HEK293 (cell line): ENCODE measurements at regions not wholly inside any gene's neighbourhood (a gene's known extent, or its start where the extent isn't known, plus 50 kb on each side); places are given as distances from the start of the nearest gene placed in this dataset.

Experiments
- CTCF ChIA-PET: fragments of 350-600 bp; formaldehyde crosslinking; extraction: SDS; loops from one replicate; lab custom pipeline; 2021; ENCODE audit warnings: antibody characterized with exemption; lab: Yijun Ruan, JAX
- POLR2A ChIA-PET: fragments of 300-600 bp; formaldehyde crosslinking; extraction: SDS; loops from one replicate; lab custom pipeline; 2020; ENCODE audit warnings: antibody characterized with exemption, inconsistent platforms; lab: Yijun Ruan, JAX
- H3K27ac ChIP-seq: fragments of 200-500 bp; sonication (Bioruptor generic); 2 replicates; pipeline ENCODE4 v1.5.1; 2014; ENCODE audit warnings: low read depth, low read length, control low read depth, inconsistent platforms; ENCODE audit errors: extremely low read depth
- H3K36me3 ChIP-seq, 2 experiments: fragments of 200-500 bp in 1 of 2; sonication (Bioruptor generic) in 1 of 2; 1 replicate in 1 of 2; 2 replicates in 1 of 2; pipeline ENCODE4 v1.5.1; 2014 to 2017; ENCODE audit warnings: inconsistent platforms in 2 of 2, low read length in 2 of 2; ENCODE audit not compliant: control insufficient read depth in 2 of 2, insufficient read depth in 1 of 2
- H3K4me1 ChIP-seq: fragments of 200-500 bp; sonication (Bioruptor generic); 2 replicates; pipeline ENCODE4 v1.5.1; 2014; ENCODE audit warnings: mild to moderate bottlenecking, low read length, inconsistent platforms; ENCODE audit not compliant: control insufficient read depth, insufficient read depth
- H3K4me3 ChIP-seq: 2 replicates; pipeline ENCODE4 v1.5.1; 2011; ENCODE audit warnings: low read depth, mild to moderate bottlenecking, control low read depth, low read length, moderate library complexity
- H3K9me3 ChIP-seq: fragments of 200-500 bp; sonication (Bioruptor generic); 2 replicates; pipeline ENCODE4 v1.5.1; 2014; ENCODE audit warnings: low read depth, low read length, inconsistent platforms; ENCODE audit not compliant: control insufficient read depth, insufficient read depth
- GLI4 ChIP-seq: fragments of 450-650 bp; formaldehyde crosslinking; IDR thresholded peaks from 2 replicates; pipeline ENCODE4 v1.5.1; 2016; ENCODE audit warnings: missing biosample characterization, missing genetic modification characterization
- KLF16 ChIP-seq: fragments of 450-650 bp; formaldehyde crosslinking; IDR thresholded peaks from 2 replicates; pipeline ENCODE4 v1.5.1; 2017; ENCODE audit warnings: missing biosample characterization, missing genetic modification characterization
- KLF17 ChIP-seq: fragments of 450-650 bp; formaldehyde crosslinking; IDR thresholded peaks from 2 replicates; pipeline ENCODE4 v1.5.1; 2016; ENCODE audit warnings: missing biosample characterization, missing genetic modification characterization
- PRDM2 ChIP-seq: fragments of 450-650 bp; formaldehyde crosslinking; IDR thresholded peaks from 2 replicates; pipeline ENCODE4 v1.5.1; 2016; ENCODE audit warnings: missing biosample characterization, missing genetic modification characterization, borderline replicate concordance
- SP7 ChIP-seq: fragments of 450-650 bp; formaldehyde crosslinking; IDR thresholded peaks from 2 replicates; pipeline ENCODE4 v1.5.1; 2016; ENCODE audit warnings: missing biosample characterization, missing genetic modification characterization
- YY1 ChIP-seq: fragments of 450-650 bp; formaldehyde crosslinking; IDR thresholded peaks from 2 replicates; pipeline ENCODE4 v1.5.1; 2018; ENCODE audit warnings: missing biosample characterization, missing genetic modification characterization
- ZFP37 ChIP-seq: fragments of 450-650 bp; formaldehyde crosslinking; IDR thresholded peaks from 2 replicates; pipeline ENCODE4 v1.5.1; 2016; ENCODE audit warnings: missing biosample characterization, missing genetic modification characterization
- ZNF175 ChIP-seq: fragments of 450-650 bp; formaldehyde crosslinking; IDR thresholded peaks from 2 replicates; pipeline ENCODE4 v1.5.1; 2016; ENCODE audit warnings: missing biosample characterization, missing genetic modification characterization
- ZNF24 ChIP-seq: fragments of 450-650 bp; formaldehyde crosslinking; IDR thresholded peaks from 2 replicates; pipeline ENCODE4 v1.5.1; 2016; ENCODE audit warnings: missing biosample characterization, missing genetic modification characterization
- ZNF292 ChIP-seq: fragments of 450-650 bp; formaldehyde crosslinking; IDR thresholded peaks from 2 replicates; pipeline ENCODE4 v1.5.1; 2016; ENCODE audit warnings: low read depth, missing biosample characterization, missing genetic modification characterization, borderline replicate concordance
- ZNF324 ChIP-seq: fragments of 450-650 bp; formaldehyde crosslinking; IDR thresholded peaks from 2 replicates; pipeline ENCODE4 v1.5.1; 2016; ENCODE audit warnings: missing biosample characterization, missing genetic modification characterization
- ZNF350 ChIP-seq: fragments of 450-650 bp; formaldehyde crosslinking; IDR thresholded peaks from 2 replicates; pipeline ENCODE4 v1.5.0; 2017; ENCODE audit warnings: missing biosample characterization, mild to moderate bottlenecking, missing genetic modification characterization
- ZNF473 ChIP-seq: fragments of 450-650 bp; formaldehyde crosslinking; IDR thresholded peaks from 2 replicates; pipeline ENCODE4 v1.5.1; 2017; ENCODE audit warnings: missing biosample characterization, missing genetic modification characterization
- ZNF521 ChIP-seq: fragments of 450-650 bp; formaldehyde crosslinking; IDR thresholded peaks from 2 replicates; pipeline ENCODE4 v1.5.1; 2017; ENCODE audit warnings: missing biosample characterization, mild to moderate bottlenecking, missing genetic modification characterization
- ZNF580 ChIP-seq: fragments of 450-650 bp; formaldehyde crosslinking; IDR thresholded peaks from 2 replicates; pipeline ENCODE4 v1.5.1; 2016; ENCODE audit warnings: missing biosample characterization, missing genetic modification characterization
- ZNF624 ChIP-seq: fragments of 450-650 bp; formaldehyde crosslinking; IDR thresholded peaks from 2 replicates; pipeline ENCODE4 v1.5.1; 2017; ENCODE audit warnings: missing biosample characterization, missing genetic modification characterization
- ZNF626 ChIP-seq: fragments of 450-650 bp; sonication (Bioruptor Pico); formaldehyde crosslinking; IDR thresholded peaks from 2 replicates; pipeline ENCODE4 v1.5.1; 2018; ENCODE audit warnings: missing biosample characterization, missing genetic modification characterization, inconsistent platforms
- ZNF654 ChIP-seq: fragments of 450-650 bp; formaldehyde crosslinking; IDR thresholded peaks from 2 replicates; pipeline ENCODE4 v1.5.1; 2016; ENCODE audit warnings: low read depth, missing biosample characterization, missing genetic modification characterization
- ZNF704 ChIP-seq: fragments of 450-650 bp; formaldehyde crosslinking; IDR thresholded peaks from 2 replicates; pipeline ENCODE4 v1.5.1; 2016; ENCODE audit warnings: missing biosample characterization, missing genetic modification characterization
- ZSCAN4 ChIP-seq: fragments of 450-650 bp; formaldehyde crosslinking; IDR thresholded peaks from 2 replicates; pipeline ENCODE4 v1.5.1; 2017; ENCODE audit warnings: missing biosample characterization, missing genetic modification characterization
- ZXDB ChIP-seq: fragments of 450-650 bp; formaldehyde crosslinking; IDR thresholded peaks from 2 replicates; pipeline ENCODE4 v1.5.1; 2016; ENCODE audit warnings: missing biosample characterization, missing genetic modification characterization

- TF ChIP-seq PRDM2, result no peak
These were observed 310.3 kb upstream of the SLIT2 start (continued) for GRCh38 chr4:19941434-19941833.

- H3K4me3 ChIP-seq, result no peak overlapping the region
- POLR2A ChIA-PET, result no interaction called here
These were observed 310.8 kb upstream of the SLIT2 start for GRCh38 chr4:19940861-19941260.

More at GRCh38 chr4:19940861-19941260, 310.8 kb upstream of the SLIT2 start:
- H3K4me1 ChIP-seq, result no peaks in the 10 kb centered on the region
- no peaks in the 10 kb centered on the region for H3K9me3 ChIP-seq
- TF ChIP-seq ZSCAN4 (tag by site-specific recombination) (no peak), ZNF624 (no peak), ZNF626 (no peak), ZNF24 (tag by site-specific recombination) (no peak), ZNF292 (tag by site-specific recombination) (no peak), ZNF175 (tag by site-specific recombination) (no peak), ZNF324 (no peak), ZNF704 (tag by site-specific recombination) (no peak), ZNF580 (no peak), ZFP37 (tag by site-specific recombination) (no peak), ZNF473 (tag by site-specific recombination) (no peak), ZNF521 (tag by site-specific recombination) (no peak), YY1 (no peak), ZNF350 (no peak), ZXDB (tag by site-specific recombination) (no peak), GLI4 (tag by site-specific recombination) (no peak), SP7 (tag by site-specific recombination) (no peak), KLF16 (tag by site-specific recombination) (no peak), KLF17 (tag by site-specific recombination) (no peak), ZNF654 (no peak)
- CTCF ChIA-PET, result no interaction called here
- no peak overlapping the region for H3K27ac ChIP-seq
- H3K36me3 ChIP-seq, result no peaks in the 10 kb centered on the region
